ENCODE measurements at regions not wholly inside any gene's neighbourhood (a gene's known extent, or its start where the extent isn't known, plus 50 kb on each side); places are given as distances from the start of the nearest gene placed in this dataset.

- DNase-seq (ENCODE audit: low spot score), result no peak
These were observed 161.6 kb upstream of the CCDC68 start for GRCh38 chr18:55120896-55121295.

- no peak for DNase-seq (ENCODE audit: low spot score)
These were observed 160.2 kb upstream of the CCDC68 start for GRCh38 chr18:55119434-55119833.

GRCh38 chr18:55119016-55119415, 159.8 kb upstream of the CCDC68 start:
- no peak for DNase-seq (ENCODE audit: low spot score)

- peak; percentile 8 for DNase-seq (ENCODE audit: low spot score)
These were observed 157.6 kb upstream of the CCDC68 start for GRCh38 chr18:55116863-55117262.

- no peak for DNase-seq (ENCODE audit: low spot score)
These were observed 156.3 kb upstream of the CCDC68 start for GRCh38 chr18:55115606-55116005.

- DNase-seq (ENCODE audit: low spot score), result no peak
These were observed 155.6 kb upstream of the CCDC68 start for GRCh38 chr18:55114876-55115275.

- DNase-seq (ENCODE audit: low spot score), result no peak
These were observed 154.5 kb upstream of the CCDC68 start for GRCh38 chr18:55113800-55114199.

GRCh38 chr18:55111271-55111670, 152.0 kb upstream of the CCDC68 start:
- no peak for DNase-seq (ENCODE audit: low spot score)

- DNase-seq (ENCODE audit: low spot score), result no peak
These were observed 151.2 kb upstream of the CCDC68 start for GRCh38 chr18:55110436-55110835.

- DNase-seq (ENCODE audit: low spot score), result no peak
These were observed 150.7 kb upstream of the CCDC68 start for GRCh38 chr18:55109818-55110414.

GRCh38 chr18:55106906-55107305, 147.6 kb upstream of the CCDC68 start:
- DNase-seq (ENCODE audit: low spot score), result no peak

- no peak for DNase-seq (ENCODE audit: low spot score)
These were observed 147.2 kb upstream of the CCDC68 start for GRCh38 chr18:55106466-55106865.

GRCh38 chr18:55105873-55106272, 146.6 kb upstream of the CCDC68 start:
- DNase-seq (ENCODE audit: low spot score), result no peak

- DNase-seq (ENCODE audit: low spot score), result no peak
These were observed 143.7 kb upstream of the CCDC68 start for GRCh38 chr18:55102958-55103456.

GRCh38 chr18:55102501-55102900, 143.2 kb upstream of the CCDC68 start:
- no peak for DNase-seq (ENCODE audit: low spot score)

- no peak for DNase-seq (ENCODE audit: low spot score)
These were observed 142.2 kb upstream of the CCDC68 start for GRCh38 chr18:55101458-55101824.

GRCh38 chr18:55100817-55101457, 141.7 kb upstream of the CCDC68 start:
- peak; percentile 39 for DNase-seq (ENCODE audit: low spot score)

GRCh38 chr18:55097456-55098170, 138.4 kb upstream of the CCDC68 start:
- DNase-seq (ENCODE audit: low spot score), result peak; percentile 48

- DNase-seq (ENCODE audit: low spot score), result peak; percentile 66
These were observed 137.1 kb upstream of the CCDC68 start for GRCh38 chr18:55096263-55096951.

GRCh38 chr18:55095584-55095983, 136.3 kb upstream of the CCDC68 start:
- no peak for DNase-seq (ENCODE audit: low spot score)

- no peak for DNase-seq (ENCODE audit: low spot score)
These were observed 134.5 kb upstream of the CCDC68 start for GRCh38 chr18:55093808-55094207.

GRCh38 chr18:55093295-55093694, 134.0 kb upstream of the CCDC68 start:
- no peak for DNase-seq (ENCODE audit: low spot score)

- no peak for DNase-seq (ENCODE audit: low spot score)
These were observed 132.9 kb upstream of the CCDC68 start for GRCh38 chr18:55092166-55092565.

All from GM03348 (cell line).